ENCODE measurements at regions not wholly inside any gene's neighbourhood (a gene's known extent, or its start where the extent isn't known, plus 50 kb on each side); places are given as distances from the start of the nearest gene placed in this dataset.

GRCh38 chr1:195335541-195335940 lies 1272.7 kb downstream of the KCNT2 start:
- no peak for TF ChIP-seq CTCF (conservative IDR thresholded peaks at IDR 0.05; ENCODE audit: low read length)
- no peak for TF ChIP-seq EZH2phosphoT487 (IDR thresholded peaks at IDR 0.05; ENCODE audit: borderline replicate concordance, low read depth, low read length)
